ENCODE measurements at regions not wholly inside any gene's neighbourhood (a gene's known extent, or its start where the extent isn't known, plus 50 kb on each side); places are given as distances from the start of the nearest gene placed in this dataset.

- peak; percentile 45 for TF ChIP-seq CTCF (IDR thresholded peaks at IDR 0.05; ENCODE audit: insufficient read depth, low read length, missing control alignments)
- ChIA-PET POLR2A (interaction anchor here (0.6 to 2.1 kb wide), 7 partner anchors 36 to 205 kb away, joined by 3 to 19 read pairs (median 5); partner anchors contain the start of gene TPM1), CTCF (interaction anchor here (0.6 to 6.5 kb wide), 29 partner anchors 8 to 246 kb away, joined by 3 to 57 read pairs (median 3); no protein-coding TSS in a partner anchor)
- no peak for DNase-seq (ENCODE audit: low read depth, low spot score)
- no peak overlapping the region for H3K4me3 ChIP-seq (ENCODE audit: low read depth, low read length)
Measured at GRCh38 chr15:62847900-62848489, 194.6 kb upstream of the TPM1 start.

GRCh38 chr15:62848632-62849050 is 193.9 kb upstream of the TPM1 start:
- H3K4me3 ChIP-seq (ENCODE audit: low read depth, low read length), result no peak overlapping the region
- POLR2A ChIA-PET, result interaction anchor here (1.7 to 2.1 kb wide), 3 partner anchors 196 to 204 kb away, joined by 5 to 19 read pairs (median 8); no protein-coding TSS in a partner anchor
- CTCF ChIA-PET, result interaction anchor here (0.7 to 6.5 kb wide), 21 partner anchors 9 to 246 kb away, joined by 3 to 57 read pairs (median 3); no protein-coding TSS in a partner anchor

GRCh38 chr15:62849316-62850106 is 193.0 kb upstream of the TPM1 start:
- TF ChIP-seq CTCF (IDR thresholded peaks at IDR 0.05; ENCODE audit: insufficient read depth, low read length, missing control alignments), result no peak
- ChIA-PET POLR2A (interaction anchor here (0.8 to 2.1 kb wide), 5 partner anchors 8 to 204 kb away, joined by 3 to 19 read pairs (median 6); partner anchors contain the start of gene TPM1), CTCF (interaction anchor here (0.7 to 6.5 kb wide), 15 partner anchors 10 to 244 kb away, joined by 3 to 57 read pairs (median 3); no protein-coding TSS in a partner anchor)
- DNase-seq (ENCODE audit: low read depth, low spot score), result no peak
- H3K4me3 ChIP-seq (ENCODE audit: low read depth, low read length), result no peak overlapping the region

More at GRCh38 chr15:62848632-62849050, 193.9 kb upstream of the TPM1 start:
- peak; percentile 11 for TF ChIP-seq CTCF (IDR thresholded peaks at IDR 0.05; ENCODE audit: insufficient read depth, low read length, missing control alignments)
- no peak for DNase-seq (ENCODE audit: low read depth, low spot score)

- ChIA-PET POLR2A (interaction anchor here (0.7 to 2.0 kb wide), 10 partner anchors 9 to 244 kb away, joined by 3 to 35 read pairs (median 6); partner anchors contain the start of gene TPM1), CTCF (interaction anchor here (0.8 to 6.5 kb wide), 7 partner anchors 22 to 243 kb away, joined by 3 to 57 read pairs (median 8); no protein-coding TSS in a partner anchor)
- H3K4me3 ChIP-seq (ENCODE audit: low read depth, low read length), result no peak overlapping the region
- TF ChIP-seq CTCF (IDR thresholded peaks at IDR 0.05; ENCODE audit: insufficient read depth, low read length, missing control alignments), result no peak
- DNase-seq (ENCODE audit: low read depth, low spot score), result no peak
Measured at GRCh38 chr15:62850318-62850717, 192.2 kb upstream of the TPM1 start.

GRCh38 chr15:62850791-62851291 is 191.7 kb upstream of the TPM1 start:
- ChIA-PET POLR2A (interaction anchor here (0.6 to 2.0 kb wide), 18 partner anchors 10 to 257 kb away, joined by 3 to 35 read pairs (median 3); partner anchors contain the start of gene TPM1), CTCF (interaction anchor here (0.8 to 4.8 kb wide), 6 partner anchors 10 to 243 kb away, joined by 3 to 18 read pairs (median 6); no protein-coding TSS in a partner anchor)
- no peak for TF ChIP-seq CTCF (IDR thresholded peaks at IDR 0.05; ENCODE audit: insufficient read depth, low read length, missing control alignments)
- no peak overlapping the region; the same call in 1 of the 2 replicates for H3K4me3 ChIP-seq (ENCODE audit: low read depth, low read length)
- DNase-seq (ENCODE audit: low read depth, low spot score), result peak; percentile 77
